GM12878 (cell line): ENCODE measurements at regions not wholly inside any gene's neighbourhood (a gene's known extent, or its start where the extent isn't known, plus 50 kb on each side); places are given as distances from the start of the nearest gene placed in this dataset.

Source experiments
- BHLHE40 ChIP-seq, 2 experiments: fragments of 450-650 bp in 1 of 2; IDR thresholded peaks; 2 replicates each; pipeline ENCODE4 v1.6.1; 2011 to 2017; ENCODE audit warnings: low read depth in 2 of 2, borderline replicate concordance in 1 of 2, improper control_type of control experiment in 1 of 2, low read length in 1 of 2, mild to moderate bottlenecking in 1 of 2
- CEBPB ChIP-seq, 2 experiments: fragments of 150-350 bp in 1 of 2; IDR thresholded peaks; 2 replicates each; pipeline ENCODE4 v1.6.1; 2012 to 2014; ENCODE audit warnings: low read depth in 2 of 2, low read length in 2 of 2, borderline replicate concordance in 1 of 2, inconsistent platforms in 1 of 2
- CREM ChIP-seq: IDR thresholded peaks from 2 replicates; pipeline ENCODE4 v1.6.1; 2014; ENCODE audit warnings: antibody characterized with exemption, low read depth
- IRF4 ChIP-seq: IDR thresholded peaks from 2 replicates; pipeline ENCODE4 v1.6.1; 2011; ENCODE audit warnings: low read depth, low read length
- PAX8 ChIP-seq: fragments of 450-650 bp; IDR thresholded peaks from 2 replicates; pipeline ENCODE4 v1.6.1; 2017; ENCODE audit warnings: mild to moderate bottlenecking, moderate library complexity
- POLR2A ChIP-seq: IDR thresholded peaks from 2 replicates; pipeline ENCODE4 v1.6.1; 2011; ENCODE audit warnings: low read depth, mild to moderate bottlenecking, low read length
- SRF ChIP-seq, 2 experiments: IDR thresholded peaks; 2 replicates each; pipeline ENCODE4 v1.6.1; 2011; ENCODE audit warnings: low read depth in 2 of 2, low read length in 2 of 2, mild to moderate bottlenecking in 1 of 2, moderate library complexity in 1 of 2
- TF ChIP-seq, protein P1 (sequence below): IDR thresholded peaks from 2 replicates; pipeline ENCODE4 v1.6.1; 2012; ENCODE audit warnings: mild to moderate bottlenecking, low read depth, low read length
- TF ChIP-seq, protein P2 (sequence below), 3 experiments: IDR thresholded peaks in 2 of 3; conservative IDR thresholded peaks in 1 of 3; 2 replicates each; pipeline ENCODE4 v1.5.1; 2011; ENCODE audit warnings: low read depth in 3 of 3, low read length in 3 of 3, mild to moderate bottlenecking in 3 of 3, control low read depth in 2 of 3, moderate library complexity in 2 of 3, inconsistent platforms in 1 of 3, mixed read lengths in 1 of 3; ENCODE audit not compliant: control insufficient read depth in 2 of 3, insufficient read depth in 1 of 3; ENCODE audit errors: extremely low read depth in 1 of 3
- TF ChIP-seq, protein P3 (sequence below): IDR thresholded peaks from 2 replicates; pipeline ENCODE4 v1.6.1; 2011; ENCODE audit warnings: low read depth, low read length, improper control_type of control experiment, borderline replicate concordance
- TF ChIP-seq, protein P4 (sequence below): IDR thresholded peaks from 2 replicates; pipeline ENCODE4 v1.6.1; 2011; ENCODE audit warnings: low read depth, mild to moderate bottlenecking, low read length, moderate library complexity, borderline replicate concordance; ENCODE audit errors: extremely low read depth

DNA sequence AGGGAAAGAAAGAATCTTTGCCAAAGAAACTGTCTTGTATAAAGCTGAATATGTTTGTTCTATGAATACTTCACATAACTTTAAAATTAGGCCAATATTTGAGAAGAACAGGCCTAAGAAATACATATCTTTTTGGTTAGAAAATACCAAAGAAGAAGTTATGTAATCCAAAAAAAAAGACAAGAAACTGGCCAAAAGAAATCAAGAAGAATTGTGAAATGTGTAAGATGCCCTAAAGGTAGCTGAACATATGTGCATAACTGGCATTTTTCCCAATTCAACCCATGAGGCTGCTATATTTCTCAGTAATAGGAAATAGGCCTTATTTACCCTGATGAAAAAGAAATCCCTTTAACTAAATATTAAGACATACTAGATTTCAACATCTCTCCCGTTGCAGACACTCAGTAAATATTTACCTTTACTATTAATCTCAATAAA, 290.0 kb downstream of the CETN3 start:
- TF ChIP-seq, protein P1, sequence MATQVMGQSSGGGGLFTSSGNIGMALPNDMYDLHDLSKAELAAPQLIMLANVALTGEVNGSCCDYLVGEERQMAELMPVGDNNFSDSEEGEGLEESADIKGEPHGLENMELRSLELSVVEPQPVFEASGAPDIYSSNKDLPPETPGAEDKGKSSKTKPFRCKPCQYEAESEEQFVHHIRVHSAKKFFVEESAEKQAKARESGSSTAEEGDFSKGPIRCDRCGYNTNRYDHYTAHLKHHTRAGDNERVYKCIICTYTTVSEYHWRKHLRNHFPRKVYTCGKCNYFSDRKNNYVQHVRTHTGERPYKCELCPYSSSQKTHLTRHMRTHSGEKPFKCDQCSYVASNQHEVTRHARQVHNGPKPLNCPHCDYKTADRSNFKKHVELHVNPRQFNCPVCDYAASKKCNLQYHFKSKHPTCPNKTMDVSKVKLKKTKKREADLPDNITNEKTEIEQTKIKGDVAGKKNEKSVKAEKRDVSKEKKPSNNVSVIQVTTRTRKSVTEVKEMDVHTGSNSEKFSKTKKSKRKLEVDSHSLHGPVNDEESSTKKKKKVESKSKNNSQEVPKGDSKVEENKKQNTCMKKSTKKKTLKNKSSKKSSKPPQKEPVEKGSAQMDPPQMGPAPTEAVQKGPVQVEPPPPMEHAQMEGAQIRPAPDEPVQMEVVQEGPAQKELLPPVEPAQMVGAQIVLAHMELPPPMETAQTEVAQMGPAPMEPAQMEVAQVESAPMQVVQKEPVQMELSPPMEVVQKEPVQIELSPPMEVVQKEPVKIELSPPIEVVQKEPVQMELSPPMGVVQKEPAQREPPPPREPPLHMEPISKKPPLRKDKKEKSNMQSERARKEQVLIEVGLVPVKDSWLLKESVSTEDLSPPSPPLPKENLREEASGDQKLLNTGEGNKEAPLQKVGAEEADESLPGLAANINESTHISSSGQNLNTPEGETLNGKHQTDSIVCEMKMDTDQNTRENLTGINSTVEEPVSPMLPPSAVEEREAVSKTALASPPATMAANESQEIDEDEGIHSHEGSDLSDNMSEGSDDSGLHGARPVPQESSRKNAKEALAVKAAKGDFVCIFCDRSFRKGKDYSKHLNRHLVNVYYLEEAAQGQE = no peak
- TF ChIP-seq SRF (IDR thresholded peaks at IDR 0.05; ENCODE audit: low read depth in 2 of 2, low read length in 2 of 2) (no peak), CREM (no peak), PAX8 (no peak), IRF4 (no peak), POLR2A (no peak), CEBPB (IDR thresholded peaks at IDR 0.05; ENCODE audit: borderline replicate concordance in 1 of 2, low read depth in 2 of 2, low read length in 2 of 2) (no peak), BHLHE40 (IDR thresholded peaks at IDR 0.05; ENCODE audit: borderline replicate concordance in 1 of 2, low read depth in 2 of 2, low read length in 1 of 2) (no peak)
- TF ChIP-seq, protein P2, sequence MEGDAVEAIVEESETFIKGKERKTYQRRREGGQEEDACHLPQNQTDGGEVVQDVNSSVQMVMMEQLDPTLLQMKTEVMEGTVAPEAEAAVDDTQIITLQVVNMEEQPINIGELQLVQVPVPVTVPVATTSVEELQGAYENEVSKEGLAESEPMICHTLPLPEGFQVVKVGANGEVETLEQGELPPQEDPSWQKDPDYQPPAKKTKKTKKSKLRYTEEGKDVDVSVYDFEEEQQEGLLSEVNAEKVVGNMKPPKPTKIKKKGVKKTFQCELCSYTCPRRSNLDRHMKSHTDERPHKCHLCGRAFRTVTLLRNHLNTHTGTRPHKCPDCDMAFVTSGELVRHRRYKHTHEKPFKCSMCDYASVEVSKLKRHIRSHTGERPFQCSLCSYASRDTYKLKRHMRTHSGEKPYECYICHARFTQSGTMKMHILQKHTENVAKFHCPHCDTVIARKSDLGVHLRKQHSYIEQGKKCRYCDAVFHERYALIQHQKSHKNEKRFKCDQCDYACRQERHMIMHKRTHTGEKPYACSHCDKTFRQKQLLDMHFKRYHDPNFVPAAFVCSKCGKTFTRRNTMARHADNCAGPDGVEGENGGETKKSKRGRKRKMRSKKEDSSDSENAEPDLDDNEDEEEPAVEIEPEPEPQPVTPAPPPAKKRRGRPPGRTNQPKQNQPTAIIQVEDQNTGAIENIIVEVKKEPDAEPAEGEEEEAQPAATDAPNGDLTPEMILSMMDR (IDR thresholded peaks at IDR 0.05 in 2 of 3, conservative IDR thresholded peaks at IDR 0.05 in 1 of 3; ENCODE audit: control insufficient read depth in 2 of 3, extremely low read depth in 1 of 3, insufficient read depth in 1 of 3, low read depth in 3 of 3, low read length in 3 of 3) = no peak
- TF ChIP-seq, protein P3, sequence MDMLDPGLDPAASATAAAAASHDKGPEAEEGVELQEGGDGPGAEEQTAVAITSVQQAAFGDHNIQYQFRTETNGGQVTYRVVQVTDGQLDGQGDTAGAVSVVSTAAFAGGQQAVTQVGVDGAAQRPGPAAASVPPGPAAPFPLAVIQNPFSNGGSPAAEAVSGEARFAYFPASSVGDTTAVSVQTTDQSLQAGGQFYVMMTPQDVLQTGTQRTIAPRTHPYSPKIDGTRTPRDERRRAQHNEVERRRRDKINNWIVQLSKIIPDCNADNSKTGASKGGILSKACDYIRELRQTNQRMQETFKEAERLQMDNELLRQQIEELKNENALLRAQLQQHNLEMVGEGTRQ = no peak
- TF ChIP-seq, protein P4, sequence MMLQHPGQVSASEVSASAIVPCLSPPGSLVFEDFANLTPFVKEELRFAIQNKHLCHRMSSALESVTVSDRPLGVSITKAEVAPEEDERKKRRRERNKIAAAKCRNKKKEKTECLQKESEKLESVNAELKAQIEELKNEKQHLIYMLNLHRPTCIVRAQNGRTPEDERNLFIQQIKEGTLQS = no peak
